Sigmoid colon (tissue), 6 donors: ENCODE measurements at regions not wholly inside any gene's neighbourhood (a gene's known extent, or its start where the extent isn't known, plus 50 kb on each side); places are given as distances from the start of the nearest gene placed in this dataset.

Experiments used
- DNase-seq: peaks from one replicate; pipeline ENCODE4 v3.0.0-alpha.2; 2019
- H3K27ac ChIP-seq, 4 donors: fragments of 200-600 bp; sonication (generic); one replicate each; pipeline ENCODE4 v1.5.1; 2016 to 2019; ENCODE audit warnings: mild to moderate bottlenecking in 1 of 4
- H3K27me3 ChIP-seq, 3 donors: fragments of 200-600 bp; sonication (generic); one replicate each; pipeline ENCODE4 v1.5.1; 2019; ENCODE audit warnings: mild to moderate bottlenecking in 1 of 3
- H3K36me3 ChIP-seq, 4 donors: fragments of 200-600 bp; sonication (generic); one replicate each; pipeline ENCODE4 v1.5.1; 2016 to 2019
- H3K4me1 ChIP-seq, 4 donors: fragments of 200-600 bp; sonication (generic); one replicate each; pipeline ENCODE4 v1.5.1; 2017 to 2019
- H3K4me3 ChIP-seq, 4 donors: fragments of 200-600 bp; sonication (generic); one replicate each; pipeline ENCODE4 v1.5.1; 2017 to 2019; ENCODE audit warnings: mild to moderate bottlenecking in 2 of 4, moderate library complexity in 1 of 4
- H3K9me3 ChIP-seq, 4 donors: fragments of 200-600 bp in 3 of 4; sonication (generic) in 3 of 4; one replicate each; pipeline versions ENCODE4 v1.5.1 to v1.6.1; 2013 to 2019
- EP300 ChIP-seq, 4 donors: sonication (generic); formaldehyde crosslinking; IDR thresholded peaks; one replicate each; pipeline ENCODE4 v1.6.1; 2017; ENCODE audit warnings: antibody characterized with exemption in 4 of 4
- POLR2A ChIP-seq, 2 donors: fragments of 450-650 bp; IDR thresholded peaks; one replicate each; pipeline ENCODE4 v1.6.1; 2016; ENCODE audit warnings: antibody characterized with exemption in 2 of 2, mild to moderate bottlenecking in 2 of 2, moderate library complexity in 2 of 2
- POLR2AphosphoS5 ChIP-seq, 4 donors: sonication (generic); formaldehyde crosslinking; IDR thresholded peaks; one replicate each; pipeline ENCODE4 v1.6.1; 2017; ENCODE audit warnings: antibody characterized with exemption in 4 of 4
- WGBS, 2 donors: extraction: QIAGEN DNeasy Blood & Tissue Kit; methylation state at CpG; one replicate each; pipeline ENCODE4 v1.1.7; 2013; 5-methylcytosine and 5-hydroxymethylcytosine counted together
- intact Hi-C: fragments of 100-400 bp; cut with DNase I; formaldehyde crosslinking; loops from one replicate; pipeline ENCODE4 v1.15.1; 2023
- TF ChIP-seq, protein P1 (sequence below), 4 experiments: fragments of 450-650 bp in 3 of 4; fragments of 200-600 bp in 1 of 4; IDR thresholded peaks; one replicate each; pipeline ENCODE4 v1.5.1; 2016 to 2019; ENCODE audit warnings: antibody characterized with exemption in 4 of 4, mild to moderate bottlenecking in 3 of 4, moderate library complexity in 2 of 4
- donor health status: healthy with polysubstance abuse.
- donor health status: healthy.

DNA sequence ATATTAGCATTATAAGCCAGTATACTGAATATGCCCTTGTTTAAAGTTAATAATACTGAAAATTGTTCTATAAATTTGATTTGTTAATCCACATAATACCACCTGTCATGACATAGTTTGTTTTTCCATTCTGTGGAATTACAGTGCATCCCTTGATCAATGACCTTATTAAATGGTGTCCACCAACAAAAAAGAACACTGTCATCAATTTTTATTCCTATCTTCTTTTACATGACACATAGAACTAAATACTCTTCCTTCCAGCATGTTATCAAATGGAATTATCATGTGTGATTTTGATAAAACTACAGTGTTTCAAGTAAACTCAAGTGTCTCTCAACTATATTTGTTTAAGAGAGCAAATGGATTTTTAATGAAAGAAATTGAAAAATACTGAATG is 221.8 kb upstream of the MBL2 start:
- Histone ChIP-seq H3K4me1 (no peaks in the 10 kb centered on the region), H3K36me3 (no peaks in the 10 kb centered on the region), H3K4me3 (no peak overlapping the region), H3K27ac (no peak overlapping the region), H3K27me3 (no peaks in the 10 kb centered on the region), H3K9me3 (no peaks in the 10 kb centered on the region)
- TF ChIP-seq EP300 (IDR thresholded peaks at IDR 0.05) (no peak), POLR2A (IDR thresholded peaks at IDR 0.05) (no peak), POLR2AphosphoS5 (IDR thresholded peaks at IDR 0.05) (no peak)
- TF ChIP-seq, protein P1, sequence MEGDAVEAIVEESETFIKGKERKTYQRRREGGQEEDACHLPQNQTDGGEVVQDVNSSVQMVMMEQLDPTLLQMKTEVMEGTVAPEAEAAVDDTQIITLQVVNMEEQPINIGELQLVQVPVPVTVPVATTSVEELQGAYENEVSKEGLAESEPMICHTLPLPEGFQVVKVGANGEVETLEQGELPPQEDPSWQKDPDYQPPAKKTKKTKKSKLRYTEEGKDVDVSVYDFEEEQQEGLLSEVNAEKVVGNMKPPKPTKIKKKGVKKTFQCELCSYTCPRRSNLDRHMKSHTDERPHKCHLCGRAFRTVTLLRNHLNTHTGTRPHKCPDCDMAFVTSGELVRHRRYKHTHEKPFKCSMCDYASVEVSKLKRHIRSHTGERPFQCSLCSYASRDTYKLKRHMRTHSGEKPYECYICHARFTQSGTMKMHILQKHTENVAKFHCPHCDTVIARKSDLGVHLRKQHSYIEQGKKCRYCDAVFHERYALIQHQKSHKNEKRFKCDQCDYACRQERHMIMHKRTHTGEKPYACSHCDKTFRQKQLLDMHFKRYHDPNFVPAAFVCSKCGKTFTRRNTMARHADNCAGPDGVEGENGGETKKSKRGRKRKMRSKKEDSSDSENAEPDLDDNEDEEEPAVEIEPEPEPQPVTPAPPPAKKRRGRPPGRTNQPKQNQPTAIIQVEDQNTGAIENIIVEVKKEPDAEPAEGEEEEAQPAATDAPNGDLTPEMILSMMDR (IDR thresholded peaks at IDR 0.05), result no peak
- DNase-seq, result no peak
- intact Hi-C loops, result no loop called here

DNA sequence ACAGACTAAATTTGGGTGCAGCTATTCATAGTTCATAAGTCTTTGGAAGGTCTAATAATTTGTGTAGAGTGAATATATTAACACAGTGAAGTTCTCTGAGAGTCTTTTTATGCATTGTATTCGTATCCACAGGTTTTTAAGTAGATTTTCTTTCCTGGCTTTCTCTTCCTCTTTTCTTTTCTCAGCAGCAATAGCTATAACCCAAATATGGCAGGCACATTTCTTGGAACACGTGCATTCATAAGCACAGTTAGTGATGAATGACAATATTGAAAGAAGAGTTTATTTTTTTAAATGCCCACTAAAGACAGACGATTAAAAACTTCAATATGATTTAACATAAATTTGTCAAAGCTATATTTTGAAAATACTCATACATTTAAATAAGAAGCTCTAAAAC is 220.5 kb upstream of the MBL2 start:
- Histone ChIP-seq H3K9me3 (no peaks in the 10 kb centered on the region), H3K4me1 (no peaks in the 10 kb centered on the region), H3K36me3 (no peaks in the 10 kb centered on the region), H3K27me3 (no peaks in the 10 kb centered on the region), H3K4me3 (no peak overlapping the region), H3K27ac (no peak overlapping the region)
- WGBS, 2 donors, result 81 to 87% methylated on average over 3 of the region's 3 CpGs
- intact Hi-C loops, result no loop called here
- TF ChIP-seq EP300 (IDR thresholded peaks at IDR 0.05) (no peak), POLR2A (IDR thresholded peaks at IDR 0.05) (no peak), POLR2AphosphoS5 (IDR thresholded peaks at IDR 0.05) (no peak)
- TF ChIP-seq, protein P1 (IDR thresholded peaks at IDR 0.05), result no peak
- DNase-seq, result no peak

DNA sequence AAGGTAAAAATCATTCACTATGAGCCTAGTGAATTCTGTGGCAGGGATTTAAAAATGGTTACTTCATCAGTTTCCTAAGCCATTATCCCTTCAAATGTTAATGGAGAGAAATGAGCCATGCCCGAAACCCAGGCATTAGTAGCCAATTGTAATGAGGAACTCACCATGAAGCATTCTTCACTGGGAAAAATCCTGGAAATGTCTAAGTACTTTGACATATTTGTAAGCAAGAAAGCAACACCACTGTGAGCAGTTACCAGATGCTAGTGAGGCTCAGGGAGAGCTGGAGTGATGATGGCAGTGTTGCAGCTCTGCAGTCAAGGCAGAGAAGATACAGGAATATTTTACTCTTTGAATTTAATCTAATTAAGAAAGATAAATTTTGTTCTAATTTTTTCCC is 220.0 kb upstream of the MBL2 start:
- Histone ChIP-seq H3K27ac (no peak overlapping the region), H3K4me1 (no peaks in the 10 kb centered on the region), H3K9me3 (no peaks in the 10 kb centered on the region), H3K4me3 (no peak overlapping the region), H3K36me3 (no peaks in the 10 kb centered on the region), H3K27me3 (no peaks in the 10 kb centered on the region)
- DNase-seq, result no peak
- no peak for TF ChIP-seq POLR2A (IDR thresholded peaks at IDR 0.05)
- intact Hi-C loops, result no loop called here
- 88 to 92% methylated on average over 1 of the region's 1 CpG for WGBS, 2 donors

DNA sequence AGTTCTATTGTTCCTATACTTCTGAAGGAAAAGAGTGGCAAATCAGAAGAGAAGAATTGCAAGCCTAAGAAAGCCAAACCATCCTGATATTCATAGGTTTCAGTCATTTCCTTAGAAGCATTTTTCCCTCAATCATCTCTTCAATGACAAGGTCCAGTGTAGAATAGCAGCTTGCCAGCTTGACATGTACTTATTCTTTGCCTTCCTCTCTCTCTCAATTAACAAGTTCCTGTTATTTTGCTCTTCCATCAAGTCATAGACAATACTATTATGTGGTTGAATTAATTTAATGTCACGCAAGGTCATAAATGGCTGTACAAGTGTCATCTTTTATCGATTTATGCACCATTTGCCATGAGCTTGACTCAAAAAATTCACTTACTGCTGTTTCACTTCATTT is 216.3 kb upstream of the MBL2 start:
- 92% methylated on average over 2 of the region's 2 CpGs for WGBS, 2 donors
- intact Hi-C loops, result no loop called here

DNA sequence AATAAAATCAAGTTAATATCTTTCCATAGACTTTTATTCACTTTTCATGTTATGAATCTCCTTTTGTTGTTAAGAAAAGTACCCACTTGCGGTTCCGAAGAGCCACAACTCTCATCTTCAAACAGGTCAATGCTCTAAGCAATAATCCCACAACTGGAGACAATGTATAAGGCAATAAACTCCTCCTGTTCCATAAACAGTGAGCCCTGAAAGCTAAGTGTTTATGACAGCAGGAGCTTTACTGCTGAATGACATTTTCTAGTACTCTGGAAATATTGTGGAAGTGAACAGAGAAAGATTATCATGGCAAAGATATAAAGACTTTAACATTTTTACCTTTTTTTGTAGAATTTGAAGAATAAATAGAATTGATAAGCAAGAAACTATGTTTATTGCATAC is 213.5 kb upstream of the MBL2 start:
- H3K27ac ChIP-seq, result no peak overlapping the region
- H3K9me3 ChIP-seq, result no peaks in the 10 kb centered on the region
- no peaks in the 10 kb centered on the region for H3K27me3 ChIP-seq
- no peak for DNase-seq
- no peaks in the 10 kb centered on the region for H3K36me3 ChIP-seq
- 16 to 62% methylated on average over 2 of the region's 2 CpGs for WGBS, 2 donors
- intact Hi-C loops, result no loop called here
- H3K4me3 ChIP-seq, result no peak overlapping the region
- TF ChIP-seq POLR2A (IDR thresholded peaks at IDR 0.05) (no peak), POLR2AphosphoS5 (IDR thresholded peaks at IDR 0.05) (no peak), EP300 (IDR thresholded peaks at IDR 0.05) (no peak)
- TF ChIP-seq, protein P1 (IDR thresholded peaks at IDR 0.05), result no peak
- no peaks in the 10 kb centered on the region for H3K4me1 ChIP-seq

More for the DNA sequence above, 216.3 kb upstream of the MBL2 start:
- Histone ChIP-seq H3K4me3 (no peak overlapping the region), H3K27ac (no peak overlapping the region), H3K27me3 (no peaks in the 10 kb centered on the region), H3K36me3 (no peaks in the 10 kb centered on the region), H3K4me1 (no peaks in the 10 kb centered on the region), H3K9me3 (no peaks in the 10 kb centered on the region)
- no peak for DNase-seq
- TF ChIP-seq EP300 (IDR thresholded peaks at IDR 0.05), result no peak
- TF ChIP-seq, protein P1 (IDR thresholded peaks at IDR 0.05), result no peak
- no peak for TF ChIP-seq POLR2A (IDR thresholded peaks at IDR 0.05)
- TF ChIP-seq POLR2AphosphoS5 (IDR thresholded peaks at IDR 0.05), result no peak
